GM23338 (cell line): ENCODE measurements at regions not wholly inside any gene's neighbourhood (a gene's known extent, or its start where the extent isn't known, plus 50 kb on each side); places are given as distances from the start of the nearest gene placed in this dataset.

Source experiments
- ATAC-seq: fragments of 200-7000 bp; cut with Tn5 transposase; 3 replicates; pipeline ENCODE4 v1.9.1; 2020
- DNase-seq: peaks from one replicate; pipeline ENCODE4 v3.0.0-alpha.2; 2015; ENCODE audit warnings: low spot score
- H2AFZ ChIP-seq: fragments of 200-600 bp; sonication (generic); 2 replicates; pipeline ENCODE4 v1.8.0; 2016; ENCODE audit warnings: antibody characterized with exemption, mild to moderate bottlenecking, moderate library complexity
- H3F3A ChIP-seq: fragments of 200-600 bp; sonication (generic); replicated peaks from 2 replicates; pipeline ENCODE4 v1.8.0; 2017; ENCODE audit warnings: antibody characterized with exemption, mixed run types, low read depth
- H3K27ac ChIP-seq: fragments of 200-600 bp; sonication (generic); 2 replicates; pipeline ENCODE4 v1.6.1; 2016; ENCODE audit warnings: low read depth
- H3K27me3 ChIP-seq: fragments of 200-600 bp; sonication (generic); 2 replicates; pipeline ENCODE4 v1.8.0; 2016; ENCODE audit warnings: mild to moderate bottlenecking, mixed run types, moderate library complexity; ENCODE audit not compliant: insufficient read depth
- H3K36me3 ChIP-seq: fragments of 200-600 bp; sonication (generic); 2 replicates; pipeline ENCODE4 v1.8.0; 2016; ENCODE audit warnings: mild to moderate bottlenecking; ENCODE audit not compliant: insufficient read depth
- H3K4me1 ChIP-seq: fragments of 200-600 bp; sonication (generic); 2 replicates; pipeline ENCODE4 v1.8.0; 2016; ENCODE audit warnings: mild to moderate bottlenecking, moderate library complexity; ENCODE audit not compliant: insufficient read depth
- H3K4me2 ChIP-seq: fragments of 200-600 bp; sonication (generic); 2 replicates; pipeline ENCODE4 v1.7.1; 2017; ENCODE audit warnings: mixed run types
- H3K4me3 ChIP-seq: fragments of 200-600 bp; sonication (generic); 2 replicates; pipeline ENCODE4 v1.6.1; 2016; ENCODE audit warnings: mixed run types
- H3K79me2 ChIP-seq: fragments of 200-600 bp; sonication (generic); replicated peaks from 2 replicates; pipeline ENCODE4 v1.8.0; 2017; ENCODE audit warnings: mild to moderate bottlenecking; ENCODE audit not compliant: insufficient read depth
- H3K9me2 ChIP-seq: fragments of 200-600 bp; sonication (generic); 2 replicates; pipeline ENCODE4 v1.8.0; 2017; ENCODE audit not compliant: insufficient read depth
- H4K20me1 ChIP-seq: fragments of 200-600 bp; sonication (generic); replicated peaks from 2 replicates; pipeline ENCODE4 v1.8.0; 2017; ENCODE audit warnings: mild to moderate bottlenecking; ENCODE audit not compliant: insufficient read depth
- H3K27ac Mint-ChIP-seq: 2 replicates; pipeline ENCODE4 v1.8.0; 2020; ENCODE audit warnings: inconsistent platforms, mild to moderate bottlenecking, moderate library complexity, mixed read lengths
- H3K27me3 Mint-ChIP-seq: 3 replicates; pipeline ENCODE4 v1.8.0; 2022; ENCODE audit warnings: low read depth, mild to moderate bottlenecking, moderate library complexity, mixed read lengths, inconsistent platforms; ENCODE audit not compliant: insufficient read depth, poor library complexity
- H3K36me3 Mint-ChIP-seq: 3 replicates; pipeline ENCODE4 v1.8.0; 2021; ENCODE audit warnings: low read depth, mild to moderate bottlenecking, inconsistent platforms, moderate library complexity, mixed read lengths
- H3K4me1 Mint-ChIP-seq: 3 replicates; pipeline ENCODE4 v1.8.0; 2020; ENCODE audit warnings: mild to moderate bottlenecking, inconsistent platforms, mixed read lengths
- H3K4me3 Mint-ChIP-seq: 3 replicates; pipeline ENCODE4 v1.8.0; 2021; ENCODE audit warnings: moderate library complexity, mild to moderate bottlenecking, inconsistent platforms, mixed read lengths
- H3K9me3 Mint-ChIP-seq: 3 replicates; pipeline ENCODE4 v1.8.0; 2020; ENCODE audit warnings: moderate library complexity, mild to moderate bottlenecking, inconsistent platforms, mixed read lengths
- CREB1 ChIP-seq: fragments of 250-450 bp; sonication (Bioruptor Pico); IDR thresholded peaks from 2 replicates; pipeline ENCODE4 v1.5.0; 2020; ENCODE audit warnings: low read depth, mild to moderate bottlenecking, moderate library complexity
- EZH2phosphoT487 ChIP-seq: fragments of 200-600 bp; sonication (generic); IDR thresholded peaks from one replicate; pipeline ENCODE4 v1.8.1; 2018; ENCODE audit warnings: antibody characterized with exemption; ENCODE audit not compliant: unreplicated experiment
- JUNB ChIP-seq: IDR thresholded peaks from one replicate; pipeline ENCODE4 v1.6.1; 2016; ENCODE audit warnings: antibody characterized with exemption; ENCODE audit not compliant: unreplicated experiment
- NANOG ChIP-seq: IDR thresholded peaks from 2 replicates; pipeline ENCODE4 v1.6.1; 2016; ENCODE audit warnings: antibody characterized with exemption, borderline replicate concordance
- POLR2AphosphoS5 ChIP-seq: IDR thresholded peaks from 2 replicates; pipeline ENCODE4 v1.6.1; 2016; ENCODE audit warnings: antibody characterized with exemption, low read depth
- STAT1 ChIP-seq: IDR thresholded peaks from one replicate; pipeline ENCODE4 v1.6.1; 2016; ENCODE audit warnings: antibody characterized with exemption; ENCODE audit not compliant: unreplicated experiment
- ZNF114 ChIP-seq: fragments of 250-450 bp; sonication (Bioruptor Pico); IDR thresholded peaks from 2 replicates; pipeline ENCODE4 v1.5.0; 2020; ENCODE audit warnings: mild to moderate bottlenecking, moderate library complexity
- ZNF331 ChIP-seq: fragments of 250-450 bp; sonication (Bioruptor Pico); IDR thresholded peaks from 2 replicates; pipeline ENCODE4 v1.5.0; 2020; ENCODE audit warnings: low read depth, mild to moderate bottlenecking, moderate library complexity
- TF ChIP-seq, protein P1 (sequence below): fragments of 250-450 bp; sonication (Bioruptor Pico); IDR thresholded peaks from 2 replicates; pipeline ENCODE4 v1.5.0; 2020; ENCODE audit warnings: mild to moderate bottlenecking, moderate library complexity
- TF ChIP-seq, protein P2 (sequence below): IDR thresholded peaks from one replicate; pipeline ENCODE4 v1.6.1; 2018; ENCODE audit warnings: antibody characterized with exemption; ENCODE audit not compliant: unreplicated experiment

- TF ChIP-seq CREB1 (CRISPR knock-in tag) (no peak), ZNF114 (no peak), JUNB (no peak), POLR2AphosphoS5 (no peak), EZH2phosphoT487 (no peak), ZNF331 (CRISPR knock-in tag) (no peak)
- TF ChIP-seq, protein P1, sequence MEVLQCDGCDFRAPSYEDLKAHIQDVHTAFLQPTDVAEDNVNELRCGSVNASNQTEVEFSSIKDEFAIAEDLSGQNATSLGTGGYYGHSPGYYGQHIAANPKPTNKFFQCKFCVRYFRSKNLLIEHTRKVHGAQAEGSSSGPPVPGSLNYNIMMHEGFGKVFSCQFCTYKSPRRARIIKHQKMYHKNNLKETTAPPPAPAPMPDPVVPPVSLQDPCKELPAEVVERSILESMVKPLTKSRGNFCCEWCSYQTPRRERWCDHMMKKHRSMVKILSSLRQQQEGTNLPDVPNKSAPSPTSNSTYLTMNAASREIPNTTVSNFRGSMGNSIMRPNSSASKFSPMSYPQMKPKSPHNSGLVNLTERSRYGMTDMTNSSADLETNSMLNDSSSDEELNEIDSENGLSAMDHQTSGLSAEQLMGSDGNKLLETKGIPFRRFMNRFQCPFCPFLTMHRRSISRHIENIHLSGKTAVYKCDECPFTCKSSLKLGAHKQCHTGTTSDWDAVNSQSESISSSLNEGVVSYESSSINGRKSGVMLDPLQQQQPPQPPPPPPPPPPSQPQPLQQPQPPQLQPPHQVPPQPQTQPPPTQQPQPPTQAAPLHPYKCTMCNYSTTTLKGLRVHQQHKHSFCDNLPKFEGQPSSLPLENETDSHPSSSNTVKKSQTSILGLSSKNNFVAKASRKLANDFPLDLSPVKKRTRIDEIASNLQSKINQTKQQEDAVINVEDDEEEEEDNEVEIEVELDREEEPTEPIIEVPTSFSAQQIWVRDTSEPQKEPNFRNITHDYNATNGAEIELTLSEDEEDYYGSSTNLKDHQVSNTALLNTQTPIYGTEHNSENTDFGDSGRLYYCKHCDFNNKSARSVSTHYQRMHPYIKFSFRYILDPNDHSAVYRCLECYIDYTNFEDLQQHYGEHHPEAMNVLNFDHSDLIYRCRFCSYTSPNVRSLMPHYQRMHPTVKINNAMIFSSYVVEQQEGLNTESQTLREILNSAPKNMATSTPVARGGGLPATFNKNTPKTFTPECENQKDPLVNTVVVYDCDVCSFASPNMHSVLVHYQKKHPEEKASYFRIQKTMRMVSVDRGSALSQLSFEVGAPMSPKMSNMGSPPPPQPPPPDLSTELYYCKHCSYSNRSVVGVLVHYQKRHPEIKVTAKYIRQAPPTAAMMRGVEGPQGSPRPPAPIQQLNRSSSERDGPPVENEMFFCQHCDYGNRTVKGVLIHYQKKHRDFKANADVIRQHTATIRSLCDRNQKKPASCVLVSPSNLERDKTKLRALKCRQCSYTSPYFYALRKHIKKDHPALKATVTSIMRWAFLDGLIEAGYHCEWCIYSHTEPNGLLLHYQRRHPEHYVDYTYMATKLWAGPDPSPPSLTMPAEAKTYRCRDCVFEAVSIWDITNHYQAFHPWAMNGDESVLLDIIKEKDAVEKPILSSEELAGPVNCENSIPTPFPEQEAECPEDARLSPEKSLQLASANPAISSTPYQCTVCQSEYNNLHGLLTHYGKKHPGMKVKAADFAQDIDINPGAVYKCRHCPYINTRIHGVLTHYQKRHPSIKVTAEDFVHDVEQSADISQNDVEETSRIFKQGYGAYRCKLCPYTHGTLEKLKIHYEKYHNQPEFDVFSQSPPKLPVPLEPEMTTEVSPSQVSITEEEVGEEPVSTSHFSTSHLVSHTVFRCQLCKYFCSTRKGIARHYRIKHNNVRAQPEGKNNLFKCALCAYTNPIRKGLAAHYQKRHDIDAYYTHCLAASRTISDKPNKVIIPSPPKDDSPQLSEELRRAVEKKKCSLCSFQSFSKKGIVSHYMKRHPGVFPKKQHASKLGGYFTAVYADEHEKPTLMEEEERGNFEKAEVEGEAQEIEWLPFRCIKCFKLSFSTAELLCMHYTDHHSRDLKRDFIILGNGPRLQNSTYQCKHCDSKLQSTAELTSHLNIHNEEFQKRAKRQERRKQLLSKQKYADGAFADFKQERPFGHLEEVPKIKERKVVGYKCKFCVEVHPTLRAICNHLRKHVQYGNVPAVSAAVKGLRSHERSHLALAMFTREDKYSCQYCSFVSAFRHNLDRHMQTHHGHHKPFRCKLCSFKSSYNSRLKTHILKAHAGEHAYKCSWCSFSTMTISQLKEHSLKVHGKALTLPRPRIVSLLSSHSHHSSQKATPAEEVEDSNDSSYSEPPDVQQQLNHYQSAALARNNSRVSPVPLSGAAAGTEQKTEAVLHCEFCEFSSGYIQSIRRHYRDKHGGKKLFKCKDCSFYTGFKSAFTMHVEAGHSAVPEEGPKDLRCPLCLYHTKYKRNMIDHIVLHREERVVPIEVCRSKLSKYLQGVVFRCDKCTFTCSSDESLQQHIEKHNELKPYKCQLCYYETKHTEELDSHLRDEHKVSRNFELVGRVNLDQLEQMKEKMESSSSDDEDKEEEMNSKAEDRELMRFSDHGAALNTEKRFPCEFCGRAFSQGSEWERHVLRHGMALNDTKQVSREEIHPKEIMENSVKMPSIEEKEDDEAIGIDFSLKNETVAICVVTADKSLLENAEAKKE (CRISPR knock-in tag) = no peak
These were observed 495.2 kb downstream of the MID1IP1 start (continued) for GRCh38 chrX:39296472-39296871.

GRCh38 chrX:39298821-39299220, 497.6 kb downstream of the MID1IP1 start:
- H3K4me3 Mint-ChIP-seq = no peak overlapping the region
- no peaks in the 10 kb centered on the region for H3K4me1 Mint-ChIP-seq
- no peak overlapping the region for H2AFZ ChIP-seq
- no peaks in the 10 kb centered on the region for H3K27me3 Mint-ChIP-seq
- no peak overlapping the region for H3K4me3 ChIP-seq
- H3K27me3 ChIP-seq = no peaks in the 10 kb centered on the region
- ATAC-seq = no peak
- H3F3A ChIP-seq = no peaks in the 10 kb centered on the region
- no peaks in the 10 kb centered on the region for H4K20me1 ChIP-seq
- no peak overlapping the region for H3K4me2 ChIP-seq
- DNase-seq = no peak
- no peak overlapping the region for H3K27ac Mint-ChIP-seq
- H3K9me2 ChIP-seq = no peaks in the 10 kb centered on the region
- no peaks in the 10 kb centered on the region for H3K79me2 ChIP-seq
- H3K36me3 Mint-ChIP-seq = no peaks in the 10 kb centered on the region
- H3K4me1 ChIP-seq = no peaks in the 10 kb centered on the region
- H3K36me3 ChIP-seq = no peaks in the 10 kb centered on the region
- no peak overlapping the region for H3K27ac ChIP-seq
- peaks cover 28% of the 10 kb centered on the region for H3K9me3 Mint-ChIP-seq
- no peak for TF ChIP-seq JUNB
- TF ChIP-seq NANOG = no peak
- TF ChIP-seq, protein P2, sequence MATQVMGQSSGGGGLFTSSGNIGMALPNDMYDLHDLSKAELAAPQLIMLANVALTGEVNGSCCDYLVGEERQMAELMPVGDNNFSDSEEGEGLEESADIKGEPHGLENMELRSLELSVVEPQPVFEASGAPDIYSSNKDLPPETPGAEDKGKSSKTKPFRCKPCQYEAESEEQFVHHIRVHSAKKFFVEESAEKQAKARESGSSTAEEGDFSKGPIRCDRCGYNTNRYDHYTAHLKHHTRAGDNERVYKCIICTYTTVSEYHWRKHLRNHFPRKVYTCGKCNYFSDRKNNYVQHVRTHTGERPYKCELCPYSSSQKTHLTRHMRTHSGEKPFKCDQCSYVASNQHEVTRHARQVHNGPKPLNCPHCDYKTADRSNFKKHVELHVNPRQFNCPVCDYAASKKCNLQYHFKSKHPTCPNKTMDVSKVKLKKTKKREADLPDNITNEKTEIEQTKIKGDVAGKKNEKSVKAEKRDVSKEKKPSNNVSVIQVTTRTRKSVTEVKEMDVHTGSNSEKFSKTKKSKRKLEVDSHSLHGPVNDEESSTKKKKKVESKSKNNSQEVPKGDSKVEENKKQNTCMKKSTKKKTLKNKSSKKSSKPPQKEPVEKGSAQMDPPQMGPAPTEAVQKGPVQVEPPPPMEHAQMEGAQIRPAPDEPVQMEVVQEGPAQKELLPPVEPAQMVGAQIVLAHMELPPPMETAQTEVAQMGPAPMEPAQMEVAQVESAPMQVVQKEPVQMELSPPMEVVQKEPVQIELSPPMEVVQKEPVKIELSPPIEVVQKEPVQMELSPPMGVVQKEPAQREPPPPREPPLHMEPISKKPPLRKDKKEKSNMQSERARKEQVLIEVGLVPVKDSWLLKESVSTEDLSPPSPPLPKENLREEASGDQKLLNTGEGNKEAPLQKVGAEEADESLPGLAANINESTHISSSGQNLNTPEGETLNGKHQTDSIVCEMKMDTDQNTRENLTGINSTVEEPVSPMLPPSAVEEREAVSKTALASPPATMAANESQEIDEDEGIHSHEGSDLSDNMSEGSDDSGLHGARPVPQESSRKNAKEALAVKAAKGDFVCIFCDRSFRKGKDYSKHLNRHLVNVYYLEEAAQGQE = no peak
- TF ChIP-seq POLR2AphosphoS5 = no peak
- TF ChIP-seq STAT1 = no peak
- TF ChIP-seq ZNF331 (CRISPR knock-in tag) = no peak
- no peak for TF ChIP-seq ZNF114
- no peak for TF ChIP-seq EZH2phosphoT487
